ENCODE measurements at regions not wholly inside any gene's neighbourhood (a gene's known extent, or its start where the extent isn't known, plus 50 kb on each side); places are given as distances from the start of the nearest gene placed in this dataset.

- H3K9me3 Mint-ChIP-seq: peaks cover 12% of the 10 kb centered on the region
- DNase-seq (ENCODE audit: low spot score): no peak
- peaks cover 16% of the 10 kb centered on the region for H3K4me1 Mint-ChIP-seq (ENCODE audit: low read depth)
- H3K27me3 Mint-ChIP-seq (ENCODE audit: insufficient read depth): no peaks in the 10 kb centered on the region
- no peaks in the 10 kb centered on the region for H3K36me3 Mint-ChIP-seq (ENCODE audit: low read depth)
- H3K27ac Mint-ChIP-seq: peak overlapping the region; percentile 20
- H3K4me3 Mint-ChIP-seq: no peak overlapping the region
- intact Hi-C loops (cut with micrococcal nuclease): no loop called here
These were observed 114.0 kb downstream of the MED10 start for GRCh38 chr5:6264394-6264793.

- no peaks in the 10 kb centered on the region for H3K27me3 Mint-ChIP-seq (ENCODE audit: insufficient read depth)
- no peak for DNase-seq (ENCODE audit: low spot score)
- intact Hi-C loops (cut with micrococcal nuclease): no loop called here
- H3K9me3 Mint-ChIP-seq: peaks cover 12% of the 10 kb centered on the region
- peaks cover 16% of the 10 kb centered on the region for H3K4me1 Mint-ChIP-seq (ENCODE audit: low read depth)
- peak overlapping the region; percentile 75 for H3K27ac Mint-ChIP-seq
- H3K4me3 Mint-ChIP-seq: peak overlapping the region; percentile 9
- H3K36me3 Mint-ChIP-seq (ENCODE audit: low read depth): no peaks in the 10 kb centered on the region
These were observed 115.5 kb downstream of the MED10 start for GRCh38 chr5:6262651-6263363.

GRCh38 chr5:6261668-6262067 is 116.7 kb downstream of the MED10 start:
- Mint-ChIP-seq H3K9me3 (peaks cover 12% of the 10 kb centered on the region), H3K4me3 (peak overlapping the region; percentile 44)
- intact Hi-C loops (cut with micrococcal nuclease): loop anchor here (1.0 kb wide), 1 partner anchor 12 kb away; no protein-coding TSS in a partner anchor

GRCh38 chr5:6261256-6261655 is 117.1 kb downstream of the MED10 start:
- H3K9me3 Mint-ChIP-seq: peaks cover 12% of the 10 kb centered on the region
- no peaks in the 10 kb centered on the region for H3K36me3 Mint-ChIP-seq (ENCODE audit: low read depth)
- no peaks in the 10 kb centered on the region for H3K27me3 Mint-ChIP-seq (ENCODE audit: insufficient read depth)
- DNase-seq (ENCODE audit: low spot score): no peak
- intact Hi-C loops (cut with micrococcal nuclease): loop anchor here (1.0 kb wide), 1 partner anchor 12 kb away; no protein-coding TSS in a partner anchor
- no peak overlapping the region for H3K4me3 Mint-ChIP-seq
- H3K27ac Mint-ChIP-seq: peak overlapping the region; percentile 88
- H3K4me1 Mint-ChIP-seq (ENCODE audit: low read depth): peaks cover 16% of the 10 kb centered on the region

More at GRCh38 chr5:6261668-6262067, 116.7 kb downstream of the MED10 start:
- Mint-ChIP-seq H3K4me1 (ENCODE audit: low read depth) (peaks cover 16% of the 10 kb centered on the region), H3K27ac (peak overlapping the region; percentile 88), H3K36me3 (ENCODE audit: low read depth) (no peaks in the 10 kb centered on the region), H3K27me3 (ENCODE audit: insufficient read depth) (no peaks in the 10 kb centered on the region)
- no peak for DNase-seq (ENCODE audit: low spot score)

GRCh38 chr5:6260846-6261245 is 117.5 kb downstream of the MED10 start:
- Mint-ChIP-seq H3K36me3 (ENCODE audit: low read depth) (no peaks in the 10 kb centered on the region), H3K4me1 (ENCODE audit: low read depth) (peaks cover 16% of the 10 kb centered on the region), H3K27me3 (ENCODE audit: insufficient read depth) (no peaks in the 10 kb centered on the region), H3K27ac (peak overlapping the region; percentile 88), H3K4me3 (no peak overlapping the region), H3K9me3 (peaks cover 12% of the 10 kb centered on the region)
- intact Hi-C loops (cut with micrococcal nuclease): loop anchor here (1.0 kb wide), 1 partner anchor 12 kb away; no protein-coding TSS in a partner anchor
- DNase-seq (ENCODE audit: low spot score): no peak

GRCh38 chr5:6256901-6257300 is 121.4 kb downstream of the MED10 start:
- no peaks in the 10 kb centered on the region for H3K36me3 Mint-ChIP-seq (ENCODE audit: low read depth)

GRCh38 chr5:6255956-6256355 is 122.4 kb downstream of the MED10 start:
- no peak overlapping the region for H3K27ac Mint-ChIP-seq
- no peaks in the 10 kb centered on the region for H3K4me1 Mint-ChIP-seq (ENCODE audit: low read depth)
- intact Hi-C loops (cut with micrococcal nuclease): no loop called here
- no peaks in the 10 kb centered on the region for H3K27me3 Mint-ChIP-seq (ENCODE audit: insufficient read depth)
- DNase-seq (ENCODE audit: low spot score): no peak
- no peak overlapping the region for H3K4me3 Mint-ChIP-seq
- H3K9me3 Mint-ChIP-seq: peaks cover 10% of the 10 kb centered on the region
- no peaks in the 10 kb centered on the region for H3K36me3 Mint-ChIP-seq (ENCODE audit: low read depth)

More at GRCh38 chr5:6256901-6257300, 121.4 kb downstream of the MED10 start:
- peaks cover 7% of the 10 kb centered on the region for H3K4me1 Mint-ChIP-seq (ENCODE audit: low read depth)
- H3K27ac Mint-ChIP-seq: no peak overlapping the region
- H3K9me3 Mint-ChIP-seq: peaks cover 7% of the 10 kb centered on the region
- no peak overlapping the region for H3K4me3 Mint-ChIP-seq
- intact Hi-C loops (cut with micrococcal nuclease): no loop called here
- H3K27me3 Mint-ChIP-seq (ENCODE audit: insufficient read depth): no peaks in the 10 kb centered on the region
- no peak for DNase-seq (ENCODE audit: low spot score)

GRCh38 chr5:6253846-6254245 is 124.5 kb downstream of the MED10 start:
- Mint-ChIP-seq H3K27ac (no peak overlapping the region), H3K27me3 (ENCODE audit: insufficient read depth) (no peaks in the 10 kb centered on the region), H3K4me1 (ENCODE audit: low read depth) (no peaks in the 10 kb centered on the region), H3K9me3 (peaks cover 8% of the 10 kb centered on the region), H3K36me3 (ENCODE audit: low read depth) (no peaks in the 10 kb centered on the region), H3K4me3 (no peak overlapping the region)
- no peak for DNase-seq (ENCODE audit: low spot score)
- intact Hi-C loops (cut with micrococcal nuclease): no loop called here

- no peak overlapping the region for H3K4me3 Mint-ChIP-seq
- intact Hi-C loops (cut with micrococcal nuclease): no loop called here
- peaks cover 8% of the 10 kb centered on the region for H3K9me3 Mint-ChIP-seq
These were observed 125.1 kb downstream of the MED10 start for GRCh38 chr5:6253281-6253680.

GRCh38 chr5:6252581-6252980 is 125.8 kb downstream of the MED10 start:
- H3K4me3 Mint-ChIP-seq: no peak overlapping the region
- H3K9me3 Mint-ChIP-seq: peaks cover 8% of the 10 kb centered on the region
- H3K27ac Mint-ChIP-seq: no peak overlapping the region
- intact Hi-C loops (cut with micrococcal nuclease): no loop called here
- no peak for DNase-seq (ENCODE audit: low spot score)
- H3K36me3 Mint-ChIP-seq (ENCODE audit: low read depth): no peaks in the 10 kb centered on the region
- no peaks in the 10 kb centered on the region for H3K27me3 Mint-ChIP-seq (ENCODE audit: insufficient read depth)
- peaks cover 9% of the 10 kb centered on the region for H3K4me1 Mint-ChIP-seq (ENCODE audit: low read depth)

More at GRCh38 chr5:6253281-6253680, 125.1 kb downstream of the MED10 start:
- Mint-ChIP-seq H3K4me1 (ENCODE audit: low read depth) (peaks cover 2% of the 10 kb centered on the region), H3K36me3 (ENCODE audit: low read depth) (no peaks in the 10 kb centered on the region), H3K27ac (no peak overlapping the region), H3K27me3 (ENCODE audit: insufficient read depth) (no peaks in the 10 kb centered on the region)
- no peak for DNase-seq (ENCODE audit: low spot score)

GRCh38 chr5:6251565-6252102 is 126.7 kb downstream of the MED10 start:
- DNase-seq (ENCODE audit: low spot score): no peak
- H3K4me1 Mint-ChIP-seq (ENCODE audit: low read depth): peaks cover 16% of the 10 kb centered on the region
- H3K36me3 Mint-ChIP-seq (ENCODE audit: low read depth): no peaks in the 10 kb centered on the region
- H3K27ac Mint-ChIP-seq: no peak overlapping the region
- intact Hi-C loops (cut with micrococcal nuclease): no loop called here
- no peaks in the 10 kb centered on the region for H3K27me3 Mint-ChIP-seq (ENCODE audit: insufficient read depth)
- peaks cover 8% of the 10 kb centered on the region for H3K9me3 Mint-ChIP-seq
- H3K4me3 Mint-ChIP-seq: no peak overlapping the region

GRCh38 chr5:6250121-6250520 is 128.2 kb downstream of the MED10 start:
- H3K9me3 Mint-ChIP-seq: peaks cover 8% of the 10 kb centered on the region
- peaks cover 16% of the 10 kb centered on the region for H3K4me1 Mint-ChIP-seq (ENCODE audit: low read depth)
- DNase-seq (ENCODE audit: low spot score): no peak
- H3K36me3 Mint-ChIP-seq (ENCODE audit: low read depth): no peaks in the 10 kb centered on the region
- H3K27ac Mint-ChIP-seq: no peak overlapping the region
- no peak overlapping the region for H3K4me3 Mint-ChIP-seq
- intact Hi-C loops (cut with micrococcal nuclease): no loop called here
- H3K27me3 Mint-ChIP-seq (ENCODE audit: insufficient read depth): no peaks in the 10 kb centered on the region

GRCh38 chr5:6248132-6248531 is 130.2 kb downstream of the MED10 start:
- Mint-ChIP-seq H3K36me3 (ENCODE audit: low read depth) (no peaks in the 10 kb centered on the region), H3K27me3 (ENCODE audit: insufficient read depth) (no peaks in the 10 kb centered on the region), H3K4me3 (no peak overlapping the region), H3K4me1 (ENCODE audit: low read depth) (peaks cover 16% of the 10 kb centered on the region), H3K9me3 (peaks cover 8% of the 10 kb centered on the region), H3K27ac (no peak overlapping the region)
- intact Hi-C loops (cut with micrococcal nuclease): no loop called here
- DNase-seq (ENCODE audit: low spot score): no peak

Measured in activated T-helper 1 cell treated with anti-CD3 and anti-CD28 coated beads, Interleukin-12 subunit alpha, Interleukin-12 subunit beta, Interleukin-2, Interleukin-4 antibody, amounts not matched to agents 30 ng/mL and 10 ng/mL and 1 ng/mL, durations not matched to agents 14 hours and 24 hours and 36 hours (primary cell).